Jurkat, Clone E6-1 (cell line): ENCODE measurements at regions not wholly inside any gene's neighbourhood (a gene's known extent, or its start where the extent isn't known, plus 50 kb on each side); places are given as distances from the start of the nearest gene placed in this dataset.

ENCODE experiments used
- DNase-seq: peaks from one replicate; pipeline ENCODE4 v3.0.0-alpha.2; 2011; ENCODE audit warnings: low read depth, low spot score
- H3K4me3 ChIP-seq: 2 replicates; pipeline ENCODE4 v1.5.1; 2011; ENCODE audit warnings: mild to moderate bottlenecking, low read length, control low read depth, moderate library complexity

DNA sequence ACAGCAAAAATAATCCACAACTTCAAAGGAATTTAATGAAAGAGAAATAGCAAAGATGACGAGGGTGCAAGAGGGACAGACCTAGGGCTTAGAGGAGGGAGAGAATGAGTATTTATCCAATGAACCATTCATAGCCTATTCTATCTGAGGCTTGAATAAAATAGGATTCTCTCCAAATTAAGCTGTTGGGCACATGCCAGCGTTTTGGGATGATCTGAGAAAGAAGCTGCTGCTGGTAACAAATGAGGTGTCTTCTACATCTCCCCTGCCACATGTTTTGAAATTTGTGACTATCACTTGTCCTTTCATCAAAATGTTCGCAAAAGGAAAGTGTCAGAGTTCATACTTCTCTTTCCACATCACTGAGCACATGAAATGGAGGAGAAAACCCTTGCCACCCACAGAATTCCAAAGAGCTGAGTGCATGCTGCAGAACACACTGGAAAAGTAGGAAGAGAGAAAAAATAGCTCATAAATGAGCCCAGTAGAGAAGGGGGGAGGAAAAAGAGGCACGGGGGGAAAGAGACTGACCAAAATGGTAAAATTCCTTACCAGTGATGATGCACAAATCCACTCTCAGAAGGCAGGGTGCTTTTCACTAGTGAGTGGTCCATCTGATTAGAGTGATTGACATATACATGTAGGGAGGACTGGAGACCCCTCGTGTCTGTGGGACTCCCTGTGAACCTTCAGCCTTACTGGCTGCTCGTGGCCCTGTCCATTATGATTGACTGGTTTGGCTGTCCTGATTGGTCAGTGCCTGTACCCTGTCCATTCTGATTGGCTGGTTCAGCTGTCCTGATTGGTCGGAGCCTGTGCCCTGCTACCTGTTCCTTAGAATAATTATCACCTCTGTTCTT, 180.5 kb downstream of the OGFRL1 start:
- no peak overlapping the region for H3K4me3 ChIP-seq
- DNase-seq, result no peak

DNA sequence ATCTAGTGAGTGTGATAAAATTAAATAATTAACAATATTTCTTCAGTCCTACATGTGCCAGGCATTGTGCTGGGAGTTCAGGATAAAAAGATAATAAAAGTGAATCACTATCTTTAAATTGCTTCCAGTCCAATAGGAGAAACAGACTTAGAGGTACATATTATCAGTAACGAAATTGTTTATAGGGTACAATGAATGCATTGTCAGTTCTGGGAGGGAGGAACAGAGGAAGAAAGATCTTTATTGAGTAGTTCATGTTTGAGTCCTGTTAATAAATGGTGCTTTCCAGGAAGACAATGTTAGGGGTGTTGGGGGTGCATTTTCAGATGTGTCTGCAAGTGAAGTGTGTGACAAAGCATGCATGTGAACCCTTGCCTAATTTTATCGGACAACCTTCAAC, 183.1 kb downstream of the OGFRL1 start:
- DNase-seq, result no peak
- H3K4me3 ChIP-seq, result no peak overlapping the region

DNA sequence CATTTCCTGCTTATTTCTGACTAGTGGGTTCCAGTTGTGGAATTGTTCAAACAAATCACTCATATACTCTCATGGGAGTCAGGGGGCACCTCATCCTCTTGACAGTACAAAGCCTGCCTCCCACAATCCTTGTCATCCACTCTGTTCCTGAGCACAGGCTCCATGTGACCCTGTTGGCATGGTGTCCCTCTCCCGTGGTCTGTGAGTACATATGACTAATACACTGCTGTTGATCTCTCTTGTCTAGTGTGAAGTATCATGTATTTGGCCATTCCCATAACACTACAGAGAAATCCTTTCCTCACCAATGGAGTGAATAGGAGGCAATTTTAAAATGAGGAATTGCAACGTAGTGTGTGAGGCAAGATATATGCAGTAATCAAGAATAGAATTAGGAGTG, 185.3 kb downstream of the OGFRL1 start:
- DNase-seq, result no peak
- no peak overlapping the region for H3K4me3 ChIP-seq

DNA sequence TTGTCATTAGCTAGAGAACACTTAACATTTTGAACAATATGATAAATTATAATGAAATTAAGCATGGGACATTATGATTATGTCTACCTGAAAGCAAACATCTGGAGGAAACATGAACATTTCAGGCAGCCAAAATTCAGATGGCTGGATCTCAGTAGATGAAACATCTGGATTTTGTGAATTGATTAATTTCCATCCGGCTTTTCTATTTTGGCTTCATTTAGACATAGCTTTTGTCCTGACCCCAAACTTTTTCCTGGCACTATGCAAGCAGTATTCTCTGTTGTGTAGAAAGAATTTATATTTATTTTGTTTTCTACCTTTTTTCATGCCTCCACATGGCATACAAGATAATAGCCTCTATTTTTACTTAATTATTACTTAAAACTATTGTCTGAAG, 186.3 kb downstream of the OGFRL1 start:
- no peak for DNase-seq

DNA sequence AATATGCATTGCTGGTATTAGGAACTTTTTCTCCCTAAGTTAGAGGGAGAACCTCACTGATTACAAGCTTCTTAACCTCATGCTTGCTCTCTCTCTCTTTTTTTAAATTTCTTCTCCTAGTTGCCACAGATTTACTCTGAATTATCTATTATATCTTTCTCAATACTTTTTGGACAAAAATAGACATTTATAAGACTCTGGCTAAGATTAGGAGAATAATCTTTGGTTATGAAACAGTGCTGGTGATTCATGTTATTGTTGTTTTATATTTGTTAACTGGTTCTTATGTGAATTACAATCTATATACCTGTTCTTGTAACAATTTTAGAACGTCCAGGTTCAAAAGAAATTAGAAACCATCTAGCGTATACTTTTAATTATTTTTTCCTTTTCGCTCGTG, 187.8 kb downstream of the OGFRL1 start:
- H3K4me3 ChIP-seq, result no peak overlapping the region
- DNase-seq, result no peak

More for the DNA sequence above, 186.3 kb downstream of the OGFRL1 start:
- no peak overlapping the region for H3K4me3 ChIP-seq

DNA sequence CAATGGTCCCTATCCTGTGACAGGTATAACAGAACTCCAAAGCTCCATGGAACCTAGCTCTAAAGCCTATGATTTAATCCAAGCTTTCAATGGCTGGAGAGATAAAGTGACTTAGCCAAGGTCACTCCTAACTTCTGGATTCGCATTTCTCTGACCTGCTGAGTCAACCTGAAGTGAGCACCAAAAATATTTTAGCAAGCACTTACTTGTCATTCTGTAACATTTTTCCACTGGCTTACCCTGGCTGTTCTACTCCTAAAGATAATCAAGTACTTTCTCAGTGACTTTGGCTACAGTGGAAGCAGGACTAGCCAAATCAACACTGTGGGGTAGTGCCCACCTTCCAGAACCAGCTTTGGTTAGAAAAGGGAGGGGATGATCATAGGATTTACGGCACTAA, 188.3 kb downstream of the OGFRL1 start:
- no peak for DNase-seq
- H3K4me3 ChIP-seq, result no peak overlapping the region

DNA sequence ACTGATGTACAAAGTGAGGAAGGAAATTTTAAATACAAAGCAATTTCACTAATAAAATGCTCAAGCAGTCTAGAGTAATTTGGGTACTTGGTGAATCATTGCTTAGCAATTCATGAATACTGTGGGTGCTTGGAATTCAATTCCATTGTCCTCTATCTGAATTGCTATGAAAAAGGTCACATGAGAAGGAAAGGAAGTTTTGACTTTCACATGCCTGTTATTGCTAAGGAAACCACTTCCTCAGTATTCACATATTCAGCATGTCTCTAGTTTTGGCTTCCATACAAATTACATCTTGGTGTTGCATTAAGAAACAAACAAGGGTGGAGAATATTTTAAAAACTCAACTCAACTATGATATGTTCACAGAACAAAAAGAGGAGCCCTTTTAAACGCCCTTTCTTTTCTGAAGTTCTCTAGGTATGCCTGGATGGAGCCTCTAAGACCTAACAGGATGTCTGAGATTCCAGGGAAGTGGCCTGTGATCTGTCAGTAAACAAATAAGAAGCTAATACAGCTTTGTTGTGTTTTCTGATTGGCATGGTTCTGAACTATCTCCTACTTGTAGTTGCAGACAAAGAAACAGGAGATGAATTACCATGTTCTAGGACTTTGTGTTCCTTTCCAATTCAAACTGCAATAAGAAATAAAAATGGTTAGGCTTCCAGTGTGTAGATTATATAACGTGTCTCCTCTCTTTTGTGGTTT, 190.4 kb downstream of the OGFRL1 start:
- DNase-seq, result no peak
- no peak overlapping the region for H3K4me3 ChIP-seq

DNA sequence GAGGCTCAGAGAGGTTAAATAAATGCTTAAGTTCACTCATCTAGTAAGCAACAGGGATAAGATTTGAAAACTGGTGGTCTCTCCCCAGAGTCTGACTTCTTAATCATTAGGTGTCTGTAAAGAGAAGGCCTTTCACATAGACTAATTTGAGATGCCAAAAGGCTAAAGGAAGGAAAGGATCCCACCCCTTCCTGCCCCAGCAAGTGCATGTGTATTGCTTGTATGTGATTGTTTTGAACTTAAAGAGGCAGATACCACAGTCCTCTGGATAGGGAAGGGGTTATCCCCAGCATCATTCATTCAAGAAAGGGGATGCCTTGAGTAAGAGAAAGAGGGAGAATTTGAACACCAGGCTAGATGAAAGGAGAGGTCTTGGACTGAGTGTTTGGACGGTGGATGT, 192.0 kb downstream of the OGFRL1 start:
- DNase-seq, result no peak
- H3K4me3 ChIP-seq, result no peak overlapping the region

DNA sequence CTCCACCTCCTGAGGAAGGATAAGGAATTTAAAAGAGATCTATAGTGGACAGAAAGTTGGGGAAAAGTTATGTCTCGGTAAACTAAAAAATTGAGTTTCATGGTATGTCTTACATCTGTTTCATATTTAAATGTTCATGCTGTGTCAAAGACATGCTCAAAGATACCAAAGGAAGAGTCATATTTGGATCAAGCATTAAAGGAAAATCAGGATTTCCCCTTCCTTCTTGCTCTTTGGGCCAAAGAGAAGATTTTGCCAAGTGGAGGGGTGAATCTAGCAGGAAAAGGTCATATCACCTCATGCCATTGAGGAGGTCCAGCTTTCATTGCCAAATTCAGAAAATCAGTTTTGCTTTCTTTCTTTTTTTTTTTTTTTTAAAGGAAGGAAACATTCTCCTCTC, 192.4 kb downstream of the OGFRL1 start:
- DNase-seq, result no peak
- H3K4me3 ChIP-seq, result no peak overlapping the region

DNA sequence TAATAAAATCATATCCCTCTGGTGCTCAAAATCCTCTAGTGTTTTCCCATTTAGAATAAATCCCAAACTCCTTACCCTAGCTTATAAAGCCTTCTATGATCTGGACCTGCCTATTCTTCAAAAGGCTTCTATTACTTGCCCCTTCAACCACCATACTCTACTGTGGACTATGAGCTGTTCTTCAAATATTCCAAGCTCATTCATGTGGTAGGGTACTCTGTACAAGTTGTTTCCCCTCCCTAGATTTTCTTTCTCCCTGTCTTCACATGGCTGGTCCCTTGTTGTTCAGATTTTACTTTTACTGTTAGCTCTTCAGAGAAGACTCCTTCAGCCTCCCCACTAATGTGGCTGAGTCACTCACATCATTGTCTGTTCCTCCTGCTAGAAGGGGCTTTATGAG, 193.2 kb downstream of the OGFRL1 start:
- DNase-seq, result no peak
- H3K4me3 ChIP-seq, result no peak overlapping the region

DNA sequence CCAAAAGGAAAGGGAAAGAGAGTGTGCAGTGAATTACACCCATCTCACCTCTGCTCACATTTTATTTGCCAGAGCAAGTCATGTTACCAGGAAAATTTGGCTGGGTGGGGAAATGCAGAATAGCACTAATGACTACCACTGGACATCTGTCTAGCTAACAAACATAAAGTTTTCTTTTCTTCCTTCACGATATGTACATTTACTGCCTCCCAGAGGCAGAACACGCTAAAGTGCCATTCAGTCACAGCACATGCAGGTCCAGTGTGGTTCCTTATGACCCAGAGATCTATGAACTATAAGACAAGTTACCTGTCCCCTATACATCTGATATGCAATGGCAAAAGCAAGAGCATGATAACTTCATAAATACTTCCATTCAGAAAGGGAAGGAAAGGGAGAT, 194.1 kb downstream of the OGFRL1 start:
- DNase-seq, result no peak
- H3K4me3 ChIP-seq, result no peak overlapping the region

DNA sequence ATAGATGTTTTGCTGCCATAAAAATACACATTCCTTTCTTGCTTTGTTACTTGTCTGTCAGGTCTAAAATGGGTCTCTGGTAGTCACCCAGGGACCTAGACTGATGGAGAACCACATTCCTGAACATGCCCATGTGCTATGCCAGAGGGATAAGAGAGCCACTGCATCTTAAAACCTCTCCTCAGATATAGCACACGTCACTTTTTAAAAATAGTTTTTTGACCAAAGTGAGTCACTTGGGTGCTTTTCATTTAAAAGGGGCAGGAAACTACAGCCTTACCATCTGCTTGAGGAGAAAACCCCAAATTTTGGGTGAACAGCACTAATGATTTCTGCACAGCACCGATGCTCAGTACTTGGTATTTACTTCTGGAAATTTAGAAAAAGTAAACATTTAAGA, 197.8 kb downstream of the OGFRL1 start:
- DNase-seq, result no peak
- H3K4me3 ChIP-seq, result no peak overlapping the region

DNA sequence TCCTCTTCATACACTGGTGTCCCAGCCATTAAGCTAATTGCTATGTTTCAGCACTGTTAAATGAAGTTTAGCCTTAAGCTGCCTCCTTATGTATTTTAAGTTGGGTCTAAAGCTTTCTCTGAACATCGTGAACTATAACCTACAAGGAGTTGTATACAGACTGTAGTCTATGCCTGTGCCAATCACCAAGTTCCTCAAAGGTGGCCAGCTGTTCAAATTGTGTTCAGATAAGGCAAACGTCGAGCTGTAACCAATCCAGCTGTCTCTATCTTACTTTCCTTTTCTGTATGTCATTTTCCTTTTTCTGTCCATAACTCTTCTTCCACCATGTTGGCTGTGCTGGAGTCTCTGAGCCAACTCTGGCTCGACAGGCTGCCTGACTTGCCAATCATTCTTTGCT, 199.6 kb downstream of the OGFRL1 start:
- no peak overlapping the region for H3K4me3 ChIP-seq
- DNase-seq, result no peak

DNA sequence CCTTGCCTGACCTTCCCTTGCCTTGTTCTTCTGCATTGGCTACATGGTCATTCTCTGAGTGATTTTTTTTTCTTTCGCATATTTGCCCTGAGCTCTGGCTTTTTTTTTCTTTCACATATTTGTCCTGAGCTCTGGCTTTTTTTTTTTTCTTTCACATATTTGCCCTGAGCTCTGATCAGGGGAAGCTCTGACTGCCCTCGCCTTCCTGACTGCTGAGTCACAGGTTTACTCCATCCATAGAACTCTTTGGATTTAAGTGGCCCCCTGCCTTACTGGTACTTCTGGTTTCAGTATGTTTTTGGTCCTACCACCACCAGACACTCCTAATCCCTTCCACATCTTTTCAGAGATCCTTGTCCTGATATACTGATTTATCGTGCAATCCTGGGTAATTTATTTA, 201.1 kb downstream of the OGFRL1 start:
- no peak overlapping the region for H3K4me3 ChIP-seq
- no peak for DNase-seq

DNA sequence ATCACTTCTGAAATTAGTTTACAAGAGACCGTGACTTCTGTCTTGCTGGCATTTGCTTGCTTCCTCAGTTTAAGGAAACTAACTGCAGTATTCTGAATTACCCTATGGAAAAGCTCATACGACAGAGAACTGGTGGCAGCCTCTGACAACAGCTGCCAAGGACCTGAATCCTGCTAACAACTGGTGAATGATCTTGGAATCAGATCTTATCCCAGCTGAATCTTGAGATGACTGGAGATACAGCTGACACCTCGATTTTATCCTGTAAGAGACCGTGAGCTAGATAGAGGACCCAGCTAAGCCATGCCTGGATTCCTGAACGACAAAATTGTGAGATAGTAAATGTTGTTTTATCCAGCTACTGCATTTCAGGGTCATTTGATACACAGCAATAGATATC, 202.3 kb downstream of the OGFRL1 start:
- no peak overlapping the region for H3K4me3 ChIP-seq
- DNase-seq, result no peak

DNA sequence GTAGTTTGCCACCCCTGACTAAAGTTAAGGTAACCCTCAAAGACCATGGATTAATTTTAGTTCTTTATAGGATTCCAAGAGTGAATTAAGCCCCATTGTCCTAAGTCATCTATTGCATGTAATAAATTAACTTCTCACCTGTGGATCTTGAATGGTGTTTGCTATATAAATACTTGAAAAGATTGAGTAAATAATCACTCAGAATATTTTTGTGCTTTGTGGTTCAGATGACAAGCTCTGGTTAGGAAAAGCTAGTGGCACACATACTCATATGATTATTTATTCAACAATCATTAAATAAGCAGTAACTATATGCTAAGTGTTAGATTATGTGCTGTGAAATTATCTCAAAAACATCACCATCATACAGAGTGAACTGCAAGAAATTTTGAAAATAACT, 203.2 kb downstream of the OGFRL1 start:
- DNase-seq, result no peak
- no peak overlapping the region for H3K4me3 ChIP-seq

DNA sequence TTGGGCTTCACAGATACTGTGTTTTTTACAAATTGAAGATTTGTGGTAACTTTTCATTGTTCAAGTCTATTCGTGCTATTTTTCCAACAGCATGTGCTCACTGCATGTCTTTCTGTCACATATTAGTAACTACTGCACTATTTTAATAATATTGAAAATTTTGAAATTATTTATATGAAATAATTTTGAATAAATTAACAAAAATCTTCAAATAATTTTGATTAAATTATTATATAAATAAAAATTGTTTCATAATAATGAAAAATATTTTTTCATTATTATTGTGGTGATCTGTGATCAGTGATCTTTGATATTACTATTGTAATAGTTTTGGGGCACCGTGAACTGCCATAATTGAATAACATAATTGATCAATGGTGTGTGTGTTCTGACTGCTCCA, 204.1 kb downstream of the OGFRL1 start:
- no peak for DNase-seq
- H3K4me3 ChIP-seq, result no peak overlapping the region

DNA sequence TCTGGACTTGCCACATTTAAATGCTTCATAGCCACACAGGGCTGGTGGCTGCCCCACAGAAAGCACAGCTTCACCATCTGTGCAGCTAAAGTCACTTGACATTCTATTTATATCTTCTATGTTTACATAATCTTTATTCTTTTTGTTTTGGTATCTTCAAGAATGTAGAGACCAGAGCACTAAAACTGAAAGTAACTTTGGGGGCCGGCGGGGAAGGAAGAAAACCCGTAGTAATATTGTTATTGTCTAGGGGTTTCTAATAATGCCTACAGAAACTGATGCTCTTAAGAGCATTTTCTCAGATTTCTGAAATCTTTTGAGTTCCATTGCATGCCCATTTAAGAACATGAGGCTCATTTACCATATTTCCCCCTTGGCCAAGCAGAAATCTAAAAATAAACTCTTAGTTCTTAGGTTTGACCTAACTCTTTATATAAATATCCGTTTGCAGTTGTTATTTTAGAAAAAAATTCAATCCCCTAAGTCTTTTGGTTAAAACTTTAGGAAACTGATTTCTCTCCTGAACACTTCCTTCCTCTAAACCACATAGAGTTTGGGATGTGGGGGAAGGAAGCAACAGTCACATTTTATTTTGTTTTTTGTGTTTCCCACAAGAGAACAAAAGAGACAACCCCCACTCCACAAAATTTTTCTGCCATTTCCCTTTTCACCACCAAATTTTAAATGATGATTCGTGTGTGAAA, 207.6 kb downstream of the OGFRL1 start:
- DNase-seq, result no peak
- H3K4me3 ChIP-seq, result no peak overlapping the region

DNA sequence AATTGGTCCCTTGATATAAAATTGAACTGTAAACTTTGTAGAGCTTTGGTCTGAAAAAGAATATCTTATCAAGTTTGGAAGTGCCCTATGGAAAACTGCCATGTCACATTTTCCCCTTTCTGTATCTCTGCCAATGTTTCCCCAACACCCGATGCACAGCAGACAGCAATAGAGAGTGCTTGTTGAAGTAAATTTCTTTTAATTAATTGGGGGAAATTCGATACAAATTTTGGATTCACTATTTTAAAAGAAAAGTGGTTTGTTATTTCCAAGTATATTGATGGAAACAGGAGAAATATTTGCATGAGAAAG, 208.1 kb downstream of the OGFRL1 start:
- H3K4me3 ChIP-seq, result no peak overlapping the region
- DNase-seq, result no peak

DNA sequence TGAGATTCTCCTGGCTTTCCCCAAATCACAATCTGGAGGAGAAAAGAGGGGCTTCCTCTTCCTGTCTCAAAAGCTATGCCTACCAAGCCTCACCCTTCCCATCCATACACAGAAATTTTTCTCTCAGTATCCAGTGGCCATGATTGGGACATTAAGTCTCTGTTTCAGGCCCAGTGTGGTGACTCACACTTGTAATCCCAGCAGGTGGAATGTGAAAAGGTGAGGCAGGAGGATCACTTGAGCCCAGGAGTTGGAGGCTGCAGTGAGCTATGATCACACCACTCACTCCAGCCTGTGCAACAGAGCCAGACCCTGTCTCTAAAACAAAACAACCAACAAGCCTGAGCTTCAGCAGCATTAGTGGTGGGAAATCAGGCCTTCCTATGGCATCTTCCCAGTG, 210.0 kb downstream of the OGFRL1 start:
- H3K4me3 ChIP-seq, result no peak overlapping the region
- DNase-seq, result no peak
